ENCODE measurements at regions not wholly inside any gene's neighbourhood (a gene's known extent, or its start where the extent isn't known, plus 50 kb on each side); places are given as distances from the start of the nearest gene placed in this dataset.

DNA sequence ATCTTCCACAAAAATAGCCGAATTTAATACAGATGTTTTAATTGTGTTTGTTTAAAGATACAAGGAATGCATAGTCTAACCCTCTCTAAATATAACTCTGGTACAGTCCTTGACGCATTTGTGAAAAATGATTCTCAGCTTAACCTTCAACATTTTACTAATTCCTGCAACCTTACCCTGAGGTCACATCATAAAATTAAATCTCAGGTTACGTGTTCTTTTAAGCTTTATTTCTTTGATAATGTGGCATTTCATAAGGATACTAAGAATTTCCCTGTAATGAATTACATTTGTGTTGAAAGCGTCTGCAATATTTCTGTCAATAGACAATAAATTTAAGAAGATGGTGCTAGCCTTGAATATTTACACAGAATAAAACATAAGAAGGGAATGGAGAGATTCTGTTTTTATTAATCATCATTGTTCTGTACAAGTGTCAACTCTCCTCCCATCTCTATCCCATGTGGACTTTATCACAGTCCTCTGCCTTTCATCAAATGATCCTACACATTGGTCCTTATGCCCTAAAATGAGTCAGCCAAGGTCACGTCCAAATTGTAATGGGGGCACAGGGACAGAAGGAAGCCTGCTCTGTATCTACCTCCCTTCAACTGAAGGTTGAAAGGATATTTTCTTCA lies 769.3 kb upstream of the FLRT2 start:
- TF ChIP-seq, protein P1, sequence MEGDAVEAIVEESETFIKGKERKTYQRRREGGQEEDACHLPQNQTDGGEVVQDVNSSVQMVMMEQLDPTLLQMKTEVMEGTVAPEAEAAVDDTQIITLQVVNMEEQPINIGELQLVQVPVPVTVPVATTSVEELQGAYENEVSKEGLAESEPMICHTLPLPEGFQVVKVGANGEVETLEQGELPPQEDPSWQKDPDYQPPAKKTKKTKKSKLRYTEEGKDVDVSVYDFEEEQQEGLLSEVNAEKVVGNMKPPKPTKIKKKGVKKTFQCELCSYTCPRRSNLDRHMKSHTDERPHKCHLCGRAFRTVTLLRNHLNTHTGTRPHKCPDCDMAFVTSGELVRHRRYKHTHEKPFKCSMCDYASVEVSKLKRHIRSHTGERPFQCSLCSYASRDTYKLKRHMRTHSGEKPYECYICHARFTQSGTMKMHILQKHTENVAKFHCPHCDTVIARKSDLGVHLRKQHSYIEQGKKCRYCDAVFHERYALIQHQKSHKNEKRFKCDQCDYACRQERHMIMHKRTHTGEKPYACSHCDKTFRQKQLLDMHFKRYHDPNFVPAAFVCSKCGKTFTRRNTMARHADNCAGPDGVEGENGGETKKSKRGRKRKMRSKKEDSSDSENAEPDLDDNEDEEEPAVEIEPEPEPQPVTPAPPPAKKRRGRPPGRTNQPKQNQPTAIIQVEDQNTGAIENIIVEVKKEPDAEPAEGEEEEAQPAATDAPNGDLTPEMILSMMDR (IDR thresholded peaks at IDR 0.05): no peak
- no peak for TF ChIP-seq POLR2AphosphoS5 (IDR thresholded peaks at IDR 0.05)

All from transverse colon (tissue), 4 donors.